Choroid plexus epithelial cell (primary cell): ENCODE measurements at regions not wholly inside any gene's neighbourhood (a gene's known extent, or its start where the extent isn't known, plus 50 kb on each side); places are given as distances from the start of the nearest gene placed in this dataset.

Source experiments
- DNase-seq: peaks from one replicate; pipeline ENCODE4 v3.0.0-alpha.2; 2010; ENCODE audit warnings: low read depth
- H3K4me3 ChIP-seq: 2 replicates; pipeline ENCODE4 v1.5.1; 2011; ENCODE audit warnings: low read depth, mild to moderate bottlenecking, control low read depth, low read length, moderate library complexity
- TF ChIP-seq, protein P1 (sequence below): conservative IDR thresholded peaks from 2 replicates; pipeline ENCODE4 v1.5.1; 2011; ENCODE audit warnings: low read depth, mild to moderate bottlenecking, control low read depth, inconsistent platforms, low read length, moderate library complexity

DNA sequence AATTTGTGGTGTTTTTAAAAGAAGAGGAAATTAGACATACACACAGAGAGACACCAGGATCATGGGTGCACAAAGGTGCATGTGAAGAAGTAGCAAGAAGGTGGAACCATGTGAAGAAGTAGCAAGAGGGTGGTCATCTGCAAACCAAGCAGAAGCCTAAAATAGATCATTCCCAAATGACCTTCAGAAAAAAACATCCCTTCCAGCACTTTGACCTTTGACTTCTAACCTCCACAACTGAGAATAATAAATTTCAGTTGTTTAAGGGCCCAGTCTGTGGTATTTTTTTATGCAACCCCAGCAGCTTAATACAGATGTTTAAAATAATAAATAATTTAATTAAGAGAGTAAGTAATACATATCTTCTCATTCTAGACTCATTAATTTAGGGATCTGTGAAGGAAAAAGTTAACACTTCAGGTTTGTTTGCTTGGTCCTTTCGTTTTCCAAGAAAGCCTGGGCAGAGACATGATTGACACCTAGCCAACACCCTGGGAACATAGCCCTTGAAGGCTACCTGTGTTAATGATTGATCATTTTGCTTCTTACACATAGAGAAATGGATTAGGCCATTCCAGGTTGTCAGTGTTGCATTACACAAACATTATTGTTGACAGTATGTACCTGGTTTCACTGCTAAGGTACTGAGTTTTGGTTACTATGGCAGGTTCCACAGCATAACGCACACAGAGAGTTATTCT is 1331.2 kb upstream of the GBE1 start:
- TF ChIP-seq, protein P1, sequence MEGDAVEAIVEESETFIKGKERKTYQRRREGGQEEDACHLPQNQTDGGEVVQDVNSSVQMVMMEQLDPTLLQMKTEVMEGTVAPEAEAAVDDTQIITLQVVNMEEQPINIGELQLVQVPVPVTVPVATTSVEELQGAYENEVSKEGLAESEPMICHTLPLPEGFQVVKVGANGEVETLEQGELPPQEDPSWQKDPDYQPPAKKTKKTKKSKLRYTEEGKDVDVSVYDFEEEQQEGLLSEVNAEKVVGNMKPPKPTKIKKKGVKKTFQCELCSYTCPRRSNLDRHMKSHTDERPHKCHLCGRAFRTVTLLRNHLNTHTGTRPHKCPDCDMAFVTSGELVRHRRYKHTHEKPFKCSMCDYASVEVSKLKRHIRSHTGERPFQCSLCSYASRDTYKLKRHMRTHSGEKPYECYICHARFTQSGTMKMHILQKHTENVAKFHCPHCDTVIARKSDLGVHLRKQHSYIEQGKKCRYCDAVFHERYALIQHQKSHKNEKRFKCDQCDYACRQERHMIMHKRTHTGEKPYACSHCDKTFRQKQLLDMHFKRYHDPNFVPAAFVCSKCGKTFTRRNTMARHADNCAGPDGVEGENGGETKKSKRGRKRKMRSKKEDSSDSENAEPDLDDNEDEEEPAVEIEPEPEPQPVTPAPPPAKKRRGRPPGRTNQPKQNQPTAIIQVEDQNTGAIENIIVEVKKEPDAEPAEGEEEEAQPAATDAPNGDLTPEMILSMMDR: no peak
- DNase-seq: no peak

DNA sequence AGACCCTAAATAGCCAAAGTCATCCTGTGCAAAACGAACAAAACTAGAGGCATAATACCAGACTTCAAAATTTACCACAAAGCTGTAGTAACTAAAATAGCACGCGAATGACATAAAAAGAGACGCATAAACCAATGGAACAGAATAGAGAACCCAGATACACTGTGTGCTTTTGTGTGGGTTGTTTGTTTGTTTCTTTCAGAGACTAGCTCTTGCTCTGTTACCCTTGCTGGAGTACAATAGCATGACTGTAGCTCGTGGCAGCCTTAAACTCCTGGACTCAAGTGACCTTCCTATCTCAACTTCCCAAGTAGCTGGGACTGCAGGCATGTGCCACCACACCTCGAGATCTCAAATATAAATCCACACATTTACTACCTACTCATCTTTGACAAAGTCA is 1314.6 kb upstream of the GBE1 start:
- TF ChIP-seq, protein P1: no peak
- DNase-seq: no peak
- H3K4me3 ChIP-seq: no peak overlapping the region

More for the DNA sequence above, 1331.2 kb upstream of the GBE1 start:
- no peak overlapping the region for H3K4me3 ChIP-seq

DNA sequence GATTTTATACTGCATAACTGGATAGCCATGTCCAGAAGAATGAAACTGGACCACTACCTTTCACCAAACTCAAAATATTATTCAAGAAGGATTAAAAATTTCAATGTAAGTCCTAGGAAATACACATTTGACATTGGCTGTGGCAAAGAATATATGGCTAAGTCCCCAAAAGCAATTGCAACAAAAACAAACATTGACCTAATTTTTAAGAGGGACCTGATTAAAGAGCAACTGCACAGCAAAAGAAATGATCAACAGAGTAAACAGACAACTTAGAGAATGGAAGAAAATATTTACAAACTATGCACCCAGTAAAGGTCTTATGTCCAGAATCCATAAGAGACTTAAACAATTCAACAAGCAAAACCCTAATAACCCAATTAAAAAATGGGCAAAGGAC is 1313.0 kb upstream of the GBE1 start:
- DNase-seq: no peak
- TF ChIP-seq, protein P1: no peak
- no peak overlapping the region for H3K4me3 ChIP-seq

DNA sequence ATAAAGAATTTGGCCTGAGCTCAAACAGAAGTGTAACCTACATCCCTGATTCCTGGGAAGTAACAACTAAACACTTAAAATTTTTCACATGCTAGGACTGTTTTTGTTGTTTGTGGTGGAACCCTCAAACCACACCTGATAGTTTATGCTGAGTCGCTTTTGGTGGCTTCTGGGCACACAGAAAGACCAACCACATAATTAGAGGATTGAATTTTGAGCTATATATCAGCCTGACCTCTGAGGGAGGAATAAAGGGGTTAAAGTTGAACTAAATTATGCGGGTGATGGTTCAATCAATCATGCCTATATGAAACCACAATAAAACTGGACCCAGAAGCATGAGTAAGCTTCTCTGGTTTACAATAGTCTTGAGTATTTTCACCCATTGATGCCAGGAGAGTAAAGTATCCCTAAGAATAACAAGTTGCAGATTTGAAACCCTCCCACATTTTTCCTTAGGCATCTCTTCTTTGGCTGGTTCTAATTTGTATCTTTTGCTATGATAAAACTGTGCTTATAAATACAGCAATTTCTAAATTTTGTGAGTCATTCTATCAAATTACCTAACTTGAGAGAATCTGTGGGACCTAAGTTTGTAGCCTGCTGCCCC is 1304.5 kb upstream of the GBE1 start:
- H3K4me3 ChIP-seq: no peak overlapping the region
- TF ChIP-seq, protein P1: no peak
- DNase-seq: peak; percentile 24

DNA sequence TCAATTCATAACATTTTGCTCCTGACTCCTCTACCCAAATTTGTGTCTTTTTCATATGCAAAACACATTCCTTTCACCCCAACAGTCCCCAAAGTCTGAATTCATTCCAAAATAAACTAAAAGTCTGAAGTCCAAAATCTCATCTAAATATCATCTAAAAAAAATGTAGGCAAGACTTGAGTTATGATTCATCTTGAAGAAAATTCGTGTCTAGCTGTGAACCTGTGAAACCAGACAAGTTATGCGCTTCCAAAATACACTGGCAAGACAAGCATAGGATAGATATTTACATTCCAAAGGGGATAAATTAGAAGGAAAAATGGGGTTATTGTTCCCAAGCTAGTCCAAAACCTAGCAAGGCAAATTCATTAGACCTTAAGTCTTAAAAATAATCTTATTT is 1302.0 kb upstream of the GBE1 start:
- TF ChIP-seq, protein P1: no peak
- DNase-seq: peak; percentile 47
- no peak overlapping the region for H3K4me3 ChIP-seq

DNA sequence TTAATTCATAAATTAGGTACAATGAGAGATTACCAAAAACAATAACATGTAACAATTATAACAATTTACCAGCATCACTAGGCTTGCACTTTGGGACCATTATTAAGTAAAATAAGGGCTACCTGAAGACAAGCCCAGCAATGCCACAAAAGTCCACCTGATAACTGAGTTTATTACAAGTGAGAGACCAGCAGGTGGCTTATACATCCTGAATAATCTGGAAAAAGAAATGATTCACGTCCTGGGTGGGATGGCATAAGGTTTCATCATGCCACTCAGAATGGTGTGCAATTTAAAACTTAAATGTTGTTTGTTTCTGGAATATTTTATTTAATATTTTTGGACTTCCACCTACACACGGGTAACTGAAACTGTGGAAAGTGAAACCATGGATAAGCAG is 1287.1 kb upstream of the GBE1 start:
- no peak for DNase-seq
- TF ChIP-seq, protein P1: no peak
- no peak overlapping the region for H3K4me3 ChIP-seq

DNA sequence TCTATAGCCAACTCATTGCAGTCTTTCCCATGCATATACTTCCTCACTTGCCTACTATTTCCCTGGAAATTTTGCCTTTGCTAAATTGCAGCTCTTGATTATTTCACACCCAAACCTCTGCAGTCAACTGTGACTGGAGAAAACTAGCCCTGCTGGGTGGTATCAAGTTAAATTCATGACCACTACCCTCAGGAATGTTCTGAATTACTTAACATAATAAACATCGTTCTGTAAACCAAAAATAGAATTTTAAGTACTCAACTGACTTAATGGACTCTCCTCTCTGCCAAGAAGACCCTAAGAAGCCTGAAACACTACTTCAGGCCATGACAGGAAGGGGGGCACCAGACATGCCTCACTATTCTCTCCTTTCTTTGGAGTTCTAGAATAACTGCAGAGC is 1278.0 kb upstream of the GBE1 start:
- TF ChIP-seq, protein P1: no peak
- DNase-seq: peak; percentile 78

More for the DNA sequence above, 1278.0 kb upstream of the GBE1 start:
- H3K4me3 ChIP-seq: no peak overlapping the region
